ENCODE measurements at regions not wholly inside any gene's neighbourhood (a gene's known extent, or its start where the extent isn't known, plus 50 kb on each side); places are given as distances from the start of the nearest gene placed in this dataset.

DNA sequence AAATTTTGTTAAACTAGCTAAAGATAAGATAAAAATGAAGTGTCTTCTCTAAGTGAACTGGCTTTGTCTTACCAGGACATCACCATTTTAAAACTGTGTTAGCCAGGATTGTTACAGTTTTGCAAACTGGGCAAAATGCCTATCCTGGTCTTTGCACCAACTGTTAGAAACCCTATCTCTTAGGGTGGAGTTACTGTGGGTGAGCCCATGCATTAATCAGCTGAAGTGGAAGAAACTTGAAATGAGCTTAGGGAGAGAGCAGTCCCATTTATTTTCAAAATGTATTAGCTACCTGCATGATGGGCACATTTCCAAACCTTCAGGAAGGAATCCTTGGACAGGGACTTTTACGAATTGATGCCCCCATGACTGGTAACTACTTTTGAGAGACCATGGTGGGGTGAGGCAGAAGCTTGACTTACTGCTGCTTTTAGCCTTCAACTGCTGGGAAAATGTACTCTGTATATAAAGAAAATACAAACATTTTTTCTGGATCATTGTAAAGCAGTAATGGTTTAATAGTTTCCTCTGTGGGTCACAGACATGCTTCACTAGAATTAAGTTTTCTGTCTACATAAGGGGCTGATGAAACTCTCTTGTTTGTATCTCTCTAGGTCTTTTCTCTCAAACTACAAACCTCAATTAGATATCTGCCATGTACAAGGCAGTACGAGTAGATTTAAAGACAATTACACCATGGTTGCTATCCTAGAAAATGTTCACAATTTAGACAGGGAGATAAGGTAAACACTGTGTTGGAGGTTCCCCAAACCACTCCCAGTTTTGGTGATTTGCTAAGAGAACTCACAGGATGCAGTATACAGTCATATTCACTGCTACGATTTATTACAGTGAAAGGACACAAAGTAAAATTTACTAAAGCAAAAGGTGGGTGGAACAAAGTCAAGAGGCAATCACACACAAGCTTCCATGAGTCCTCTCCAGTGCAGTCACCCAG is 321.4 kb upstream of the MMADHC start:
- TF ChIP-seq, protein P1, sequence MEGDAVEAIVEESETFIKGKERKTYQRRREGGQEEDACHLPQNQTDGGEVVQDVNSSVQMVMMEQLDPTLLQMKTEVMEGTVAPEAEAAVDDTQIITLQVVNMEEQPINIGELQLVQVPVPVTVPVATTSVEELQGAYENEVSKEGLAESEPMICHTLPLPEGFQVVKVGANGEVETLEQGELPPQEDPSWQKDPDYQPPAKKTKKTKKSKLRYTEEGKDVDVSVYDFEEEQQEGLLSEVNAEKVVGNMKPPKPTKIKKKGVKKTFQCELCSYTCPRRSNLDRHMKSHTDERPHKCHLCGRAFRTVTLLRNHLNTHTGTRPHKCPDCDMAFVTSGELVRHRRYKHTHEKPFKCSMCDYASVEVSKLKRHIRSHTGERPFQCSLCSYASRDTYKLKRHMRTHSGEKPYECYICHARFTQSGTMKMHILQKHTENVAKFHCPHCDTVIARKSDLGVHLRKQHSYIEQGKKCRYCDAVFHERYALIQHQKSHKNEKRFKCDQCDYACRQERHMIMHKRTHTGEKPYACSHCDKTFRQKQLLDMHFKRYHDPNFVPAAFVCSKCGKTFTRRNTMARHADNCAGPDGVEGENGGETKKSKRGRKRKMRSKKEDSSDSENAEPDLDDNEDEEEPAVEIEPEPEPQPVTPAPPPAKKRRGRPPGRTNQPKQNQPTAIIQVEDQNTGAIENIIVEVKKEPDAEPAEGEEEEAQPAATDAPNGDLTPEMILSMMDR (conservative IDR thresholded peaks at IDR 0.05 in 1 of 2, IDR thresholded peaks at IDR 0.05 in 1 of 2; ENCODE audit: low read depth in 1 of 2, low read length in 2 of 2), result no peak
- TF ChIP-seq EZH2 (IDR thresholded peaks at IDR 0.05; ENCODE audit: low read length, missing control alignments), result no peak

All from fibroblast of lung (primary cell).